AML-193 (cell line): ENCODE measurements at regions not wholly inside any gene's neighbourhood (a gene's known extent, or its start where the extent isn't known, plus 50 kb on each side); places are given as distances from the start of the nearest gene placed in this dataset.

Experiments
- DNase-seq, 2 experiments: peaks; one replicate each; lab custom pipeline; 2025; lab: John Stamatoyannopoulos, UW

DNA sequence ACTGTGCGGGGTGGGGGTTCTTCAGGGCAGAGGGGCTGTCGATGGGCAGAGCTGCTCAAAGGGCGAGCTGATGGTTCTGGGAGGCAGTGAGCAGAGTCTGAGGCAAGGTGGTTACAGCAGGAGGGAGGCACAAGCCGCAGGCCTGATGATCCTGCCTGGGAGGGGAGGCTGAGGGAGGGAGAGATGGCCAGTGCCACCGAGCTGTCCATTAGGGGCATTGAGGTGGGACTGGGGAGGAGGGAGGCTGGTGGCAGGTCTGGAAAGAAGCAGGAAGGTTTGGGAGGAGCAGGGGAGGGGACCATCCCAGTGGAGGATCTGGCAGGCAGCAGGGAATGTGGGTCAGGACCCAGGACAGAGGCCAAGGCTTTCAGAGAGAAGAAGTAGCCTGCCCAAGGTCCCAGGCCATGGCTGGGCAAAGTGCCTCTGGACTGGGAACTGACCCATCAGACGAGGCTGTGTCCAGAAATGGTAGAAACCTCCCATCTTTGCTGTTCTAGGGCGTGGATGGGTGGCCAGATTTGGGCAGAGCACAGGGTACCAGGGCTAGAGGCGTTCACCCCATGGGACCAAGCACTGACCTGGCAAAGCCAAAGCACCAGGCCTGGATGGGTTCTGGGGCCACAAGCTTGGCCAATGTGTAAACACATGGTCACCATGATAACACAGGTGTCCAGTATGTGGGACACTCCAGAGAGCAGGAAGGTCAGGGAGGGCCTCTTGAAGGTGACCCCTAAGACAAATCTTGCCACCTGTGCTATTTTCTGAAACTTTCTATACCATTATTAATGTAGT, 55.5 kb downstream of the INHBB start:
- no peak for DNase-seq

DNA sequence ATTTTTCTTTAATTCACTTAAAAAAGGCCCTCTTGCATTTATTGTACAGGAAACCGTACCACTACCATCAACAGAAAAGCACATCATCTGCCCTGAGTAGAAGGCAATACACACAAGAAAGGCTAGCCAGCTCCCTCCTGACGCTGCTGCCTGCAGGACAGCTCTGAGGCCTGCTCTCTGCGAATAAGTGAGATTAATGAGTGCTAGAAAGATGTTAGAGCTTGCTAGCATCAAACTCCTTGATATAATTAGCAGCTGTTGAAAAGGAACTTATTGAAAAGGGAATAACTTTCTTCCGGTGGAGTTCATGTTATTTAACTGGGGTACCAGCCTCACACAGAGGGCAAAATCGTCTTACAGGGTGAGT, 56.1 kb downstream of the INHBB start:
- DNase-seq = no peak

DNA sequence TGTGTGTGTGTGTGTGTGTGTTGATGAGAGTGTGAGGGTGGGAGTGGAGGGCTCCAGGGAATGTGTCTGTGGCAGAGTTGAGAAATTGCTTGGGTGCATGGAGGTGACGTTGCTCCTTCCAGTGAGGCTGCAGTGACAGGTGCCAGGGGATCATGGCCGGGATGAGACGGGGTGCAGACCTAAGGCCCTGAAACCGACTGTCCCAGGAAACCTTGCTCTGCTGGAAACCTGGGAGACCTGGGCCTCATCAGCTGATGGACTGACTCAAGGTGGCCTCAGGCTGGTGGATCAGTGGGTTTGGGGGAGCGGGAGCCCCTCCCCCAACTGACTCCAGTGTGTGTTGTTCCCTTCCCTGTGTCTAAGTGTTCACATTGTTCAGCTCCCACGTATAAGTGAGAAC, 56.6 kb downstream of the INHBB start:
- DNase-seq = no peak

DNA sequence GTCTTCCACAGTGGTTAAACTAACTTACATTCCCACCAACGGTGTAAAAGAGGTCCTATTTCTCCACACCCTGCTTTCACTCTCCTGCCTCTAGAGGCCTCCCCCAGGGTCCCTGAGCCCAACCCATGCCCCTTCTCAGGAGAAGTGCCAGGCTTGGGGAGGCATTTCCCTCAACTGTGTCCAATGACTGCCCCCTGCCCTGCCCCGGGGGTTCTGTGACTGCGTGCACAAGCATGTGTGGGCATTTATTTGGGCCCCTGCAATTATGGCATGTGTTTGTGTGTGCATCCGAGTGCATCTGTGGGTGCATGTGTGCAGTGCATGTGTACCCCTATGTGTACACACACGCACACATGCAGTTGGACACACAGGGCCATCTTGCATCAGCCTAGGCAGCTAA, 57.3 kb downstream of the INHBB start:
- no peak for DNase-seq

DNA sequence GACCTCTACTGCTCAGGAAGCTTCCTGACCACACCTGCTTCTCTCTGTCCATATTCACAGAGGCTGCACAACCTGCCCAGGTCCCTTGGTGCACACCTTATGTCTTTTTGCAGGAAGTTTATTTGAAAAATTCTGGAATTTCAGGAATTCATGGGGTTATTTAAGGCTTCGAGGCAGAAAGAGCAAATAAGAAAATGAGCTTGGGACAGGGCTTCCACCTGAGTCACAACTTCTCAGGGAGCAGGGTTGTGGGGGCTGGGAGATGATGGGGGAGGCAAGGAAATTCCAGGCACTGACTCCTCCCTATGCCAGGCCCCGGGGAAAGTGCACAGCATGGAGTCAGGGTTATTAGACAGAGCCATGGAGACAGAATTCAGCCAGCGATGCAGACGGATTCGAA, 57.7 kb downstream of the INHBB start:
- no peak for DNase-seq

DNA sequence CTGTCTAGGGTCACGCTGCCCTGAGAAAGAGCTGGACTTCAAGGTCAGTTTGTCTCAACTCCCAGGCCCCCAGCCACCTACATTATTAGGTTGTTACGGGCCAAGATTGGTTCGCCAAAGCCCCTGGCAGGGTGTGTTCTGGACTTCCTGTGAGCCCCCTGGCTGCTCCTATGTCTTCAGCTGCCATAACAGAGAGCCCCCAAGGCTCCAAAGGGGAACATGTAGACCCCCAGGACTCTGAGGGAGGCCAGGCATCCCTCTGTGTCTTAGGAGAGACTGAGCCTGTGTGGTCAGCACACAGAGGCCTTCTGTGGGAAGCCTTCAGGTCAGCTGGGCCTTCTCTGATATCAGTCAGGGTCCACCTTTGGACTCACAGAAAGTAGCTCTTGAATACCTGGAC, 58.3 kb downstream of the INHBB start:
- DNase-seq = no peak

DNA sequence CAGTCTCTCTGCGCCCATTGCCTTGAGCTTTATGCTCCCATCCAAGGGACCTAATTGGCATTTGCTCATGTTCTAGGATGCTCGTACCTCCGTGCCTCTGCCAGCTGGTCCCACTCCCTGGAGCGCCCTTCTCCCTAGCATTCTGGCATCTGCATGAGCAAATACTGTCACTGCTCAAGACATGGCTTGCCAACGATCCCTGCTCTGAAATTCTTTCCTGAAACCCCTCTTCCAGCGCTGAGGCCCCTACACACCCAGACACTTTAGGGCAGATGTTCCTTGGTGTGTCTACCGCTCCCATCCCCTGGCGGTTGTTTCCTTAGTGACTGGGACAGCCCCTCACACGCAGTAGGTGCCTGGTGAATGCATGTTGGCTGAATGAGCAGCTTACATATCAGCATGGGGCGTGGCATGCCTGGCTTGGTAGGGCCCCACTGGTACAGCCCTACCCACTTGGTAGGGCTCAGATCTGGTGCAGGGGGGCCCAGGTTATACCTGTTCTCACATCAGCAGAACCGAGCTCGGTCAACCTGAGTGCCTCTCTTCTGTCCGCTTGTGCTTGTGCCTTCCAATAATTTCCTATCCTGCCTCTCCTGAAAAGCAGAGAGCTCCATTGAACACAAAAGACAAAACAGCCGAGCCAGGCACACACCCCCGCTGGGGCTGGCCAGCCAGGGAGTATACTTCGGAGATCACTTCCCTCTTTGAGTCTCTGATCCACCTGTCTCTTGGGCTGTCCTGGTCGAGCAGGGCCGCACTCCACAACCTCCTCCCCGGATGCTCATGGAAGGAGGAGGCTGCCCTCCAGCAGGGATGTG, 59.2 kb downstream of the INHBB start:
- DNase-seq = no peak

DNA sequence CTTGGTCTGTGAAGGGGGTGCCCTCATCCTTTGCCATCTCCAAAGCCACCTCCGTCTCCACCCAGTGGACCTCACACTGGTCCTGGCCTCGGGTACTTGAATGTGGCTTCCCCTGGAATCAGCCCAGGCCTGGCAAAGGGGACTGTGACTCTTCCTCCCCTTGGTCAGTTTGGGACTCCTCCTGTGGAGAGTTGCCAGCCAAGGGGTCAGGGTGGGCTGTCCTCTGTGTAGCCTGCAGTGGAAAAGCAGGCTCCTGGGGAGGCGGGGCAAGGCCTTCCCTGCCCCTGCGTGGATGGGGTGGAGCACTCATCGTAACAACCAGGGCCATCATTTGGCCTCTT, 59.8 kb downstream of the INHBB start:
- DNase-seq = no peak

DNA sequence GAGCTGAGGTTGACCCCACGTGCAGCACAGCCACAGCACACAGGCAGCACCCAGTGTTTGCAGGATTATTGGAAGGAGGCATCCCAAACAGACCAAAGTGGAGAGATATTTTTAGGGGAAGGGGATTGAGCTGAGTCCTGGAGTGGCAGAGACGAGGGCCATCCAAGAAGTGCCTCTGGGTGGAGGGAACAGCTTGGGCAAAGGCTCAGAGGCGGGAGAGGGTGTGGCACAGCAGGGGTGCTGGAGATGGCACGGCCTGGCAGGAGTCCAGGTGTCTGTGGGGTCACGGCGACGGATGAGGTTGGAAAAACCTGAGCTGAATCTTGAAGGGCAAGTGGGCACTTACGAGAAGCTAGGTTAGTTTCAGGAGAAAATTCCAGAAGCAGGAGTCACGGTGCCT, 60.6 kb downstream of the INHBB start:
- no peak for DNase-seq

DNA sequence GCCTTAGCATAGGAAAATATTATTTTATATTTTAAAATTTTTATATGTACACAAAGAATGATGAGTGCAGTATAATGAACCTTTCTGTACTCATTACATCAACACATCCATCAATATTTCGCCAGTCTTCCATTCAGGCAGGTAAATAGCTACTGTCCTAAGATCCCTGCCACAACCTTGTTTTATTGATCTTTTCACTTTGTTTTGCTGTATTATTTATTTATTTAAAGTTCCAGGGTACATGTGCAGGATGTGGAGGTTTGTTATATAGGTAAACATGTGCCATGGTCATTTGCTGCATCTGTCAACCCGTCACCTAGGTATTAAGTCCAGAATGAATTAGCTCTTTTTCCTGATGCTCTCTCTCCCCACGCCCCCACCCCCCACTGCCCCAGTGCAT, 64.6 kb downstream of the INHBB start:
- no peak for DNase-seq

DNA sequence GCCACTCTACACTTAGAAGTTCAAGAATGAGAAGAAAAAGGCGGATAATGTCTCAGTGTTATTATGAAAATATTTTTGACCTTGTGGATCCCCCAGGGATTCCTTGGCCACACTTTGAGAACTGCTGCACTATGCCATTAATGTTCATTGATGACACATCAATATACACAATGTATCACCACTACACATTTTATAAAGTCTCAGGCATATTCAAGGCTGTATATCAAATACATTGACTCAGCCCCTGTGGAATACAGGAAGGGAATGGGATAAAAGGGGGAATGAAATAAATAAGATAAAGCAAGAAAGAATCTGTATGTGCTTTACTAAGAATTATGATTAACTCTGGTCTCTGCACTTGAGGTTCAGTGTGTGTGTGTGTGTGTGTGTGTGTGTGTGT, 69.1 kb downstream of the INHBB start:
- DNase-seq = no peak

DNA sequence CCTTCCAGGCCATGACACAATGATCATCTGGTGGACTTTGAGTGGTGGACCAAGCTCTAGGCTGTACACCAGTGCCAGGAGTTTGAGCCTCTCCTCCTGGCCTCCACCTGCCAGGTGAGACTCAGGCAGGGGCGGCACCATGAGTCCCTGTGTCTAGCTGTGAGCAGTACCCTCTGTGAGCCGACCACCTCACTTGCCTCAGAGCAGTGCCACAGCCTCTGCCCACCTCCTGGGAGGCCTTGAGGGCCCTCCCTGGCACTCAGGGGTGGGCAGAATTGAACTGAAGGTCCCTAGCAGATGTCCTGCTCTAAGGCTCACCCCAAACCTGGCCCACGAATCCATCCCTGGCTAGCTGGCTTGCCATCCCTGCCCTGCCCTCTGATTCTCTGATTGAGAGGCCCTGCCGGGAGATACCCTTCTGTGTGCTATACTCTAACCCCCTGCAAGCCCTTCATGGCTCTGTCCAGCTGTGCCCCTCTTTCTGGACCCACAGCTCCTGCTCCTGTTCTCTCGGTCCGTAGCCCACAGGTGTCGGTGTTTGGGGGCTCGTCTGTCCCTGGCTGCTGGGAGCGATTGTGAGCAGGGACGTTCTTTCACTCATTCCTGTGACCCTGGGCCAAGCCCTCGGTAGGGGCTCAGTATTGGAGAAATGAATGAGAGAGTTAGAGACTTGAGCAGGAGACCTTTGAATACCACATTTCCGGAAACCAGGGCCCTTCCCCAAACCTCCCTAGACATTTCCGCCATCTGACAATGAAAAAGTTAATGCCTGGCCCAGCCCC, 70.0 kb downstream of the INHBB start:
- no peak for DNase-seq

DNA sequence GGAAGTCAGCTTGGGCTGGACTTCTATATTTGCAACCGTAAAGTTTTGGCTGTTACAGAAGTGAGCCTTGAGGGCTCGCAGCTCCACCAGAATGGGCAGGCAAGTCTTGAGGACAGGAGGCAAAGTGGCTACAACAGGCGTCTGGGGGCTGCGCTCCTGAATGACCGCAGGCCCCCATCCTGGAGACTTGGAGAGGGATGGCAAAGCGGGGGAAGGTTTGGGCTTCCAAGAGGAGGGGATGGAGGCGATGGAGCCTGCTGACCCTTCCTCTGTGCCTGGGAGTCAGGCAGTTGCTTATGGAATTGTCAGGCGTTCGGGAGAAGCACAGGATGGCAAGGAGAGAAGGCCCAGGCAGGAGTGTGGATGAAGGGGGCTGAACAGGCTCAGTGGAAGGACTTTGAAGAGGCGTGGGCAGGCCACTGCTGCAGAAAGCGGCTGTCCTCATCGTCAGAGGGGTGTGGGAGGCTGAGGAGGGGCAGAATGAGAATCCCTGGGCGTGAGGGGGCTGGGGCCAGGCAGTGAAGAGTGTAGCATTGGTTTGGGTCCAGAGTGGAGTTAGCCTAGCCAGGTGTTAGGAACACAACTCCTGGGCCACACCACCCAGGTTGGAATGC, 72.3 kb downstream of the INHBB start:
- DNase-seq = no peak

DNA sequence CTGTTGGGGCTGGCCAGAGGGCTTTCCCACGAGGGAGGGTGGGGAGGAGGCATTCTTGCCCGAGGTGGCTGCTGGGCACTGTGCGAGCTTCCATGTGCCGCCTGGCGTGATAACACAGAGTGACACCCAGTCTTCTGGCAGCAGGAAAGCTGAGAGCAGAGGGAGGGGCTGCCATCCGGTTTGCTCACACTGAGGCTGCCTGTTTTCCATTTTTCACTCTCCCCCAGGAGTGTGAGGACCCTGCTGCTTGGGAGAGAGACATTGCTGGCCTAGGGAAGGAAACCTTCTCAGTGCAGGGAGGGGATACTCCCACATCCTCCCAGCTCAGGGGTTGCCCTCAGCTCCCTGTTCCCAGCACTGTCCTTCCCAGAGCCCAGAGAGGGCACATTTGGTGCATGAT, 73.1 kb downstream of the INHBB start:
- no peak for DNase-seq

DNA sequence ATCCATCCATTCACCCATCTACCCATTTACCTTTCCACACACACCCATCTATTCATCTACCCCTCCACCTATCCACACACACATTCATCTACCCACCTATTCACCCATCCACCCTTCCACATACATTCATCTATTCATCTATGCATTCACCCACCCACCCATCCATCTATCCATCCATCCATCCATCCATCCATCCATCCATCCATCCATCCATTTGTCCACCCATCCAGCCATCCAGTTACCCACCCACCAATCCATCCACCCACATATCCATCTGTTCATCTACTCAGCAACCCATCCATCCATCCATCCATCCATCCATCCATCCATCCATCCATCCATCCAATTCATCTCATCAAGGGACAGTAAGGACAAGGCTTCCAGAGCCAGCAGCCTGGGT, 74.0 kb downstream of the INHBB start:
- no peak for DNase-seq

DNA sequence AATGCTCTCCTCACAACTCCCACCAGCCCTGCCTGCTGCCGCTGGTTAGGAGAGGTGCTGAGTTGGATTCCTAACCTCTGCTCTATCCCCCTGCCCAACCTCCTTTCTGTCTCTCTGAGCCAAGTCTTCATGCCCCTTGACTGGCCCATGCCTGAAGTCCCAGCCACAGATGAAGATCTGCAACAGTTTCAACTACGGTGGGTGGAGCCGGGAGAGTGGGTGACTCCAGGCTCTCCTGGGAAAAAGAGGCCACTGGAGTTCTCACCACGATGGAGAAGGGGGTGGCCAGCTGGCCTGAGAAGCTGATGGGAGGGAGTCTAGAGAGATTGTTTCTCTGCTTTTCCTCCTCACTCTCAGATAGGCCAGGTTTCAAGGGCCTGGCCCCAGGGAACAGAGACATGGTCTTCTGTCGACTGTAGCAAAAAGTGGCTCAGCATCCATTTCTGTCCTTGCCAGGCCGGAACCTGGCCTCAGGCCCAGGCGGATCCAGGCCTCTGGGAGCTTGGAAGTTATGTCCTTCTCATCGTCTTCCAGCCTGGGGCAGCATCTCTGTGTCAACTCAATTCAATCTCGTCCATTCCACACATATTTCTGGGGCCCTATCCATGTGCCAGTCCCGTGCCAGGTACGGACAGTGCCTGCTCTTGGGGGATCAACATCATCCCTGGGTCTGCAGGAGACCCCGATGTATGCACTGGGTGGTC, 75.3 kb downstream of the INHBB start:
- DNase-seq = no peak

DNA sequence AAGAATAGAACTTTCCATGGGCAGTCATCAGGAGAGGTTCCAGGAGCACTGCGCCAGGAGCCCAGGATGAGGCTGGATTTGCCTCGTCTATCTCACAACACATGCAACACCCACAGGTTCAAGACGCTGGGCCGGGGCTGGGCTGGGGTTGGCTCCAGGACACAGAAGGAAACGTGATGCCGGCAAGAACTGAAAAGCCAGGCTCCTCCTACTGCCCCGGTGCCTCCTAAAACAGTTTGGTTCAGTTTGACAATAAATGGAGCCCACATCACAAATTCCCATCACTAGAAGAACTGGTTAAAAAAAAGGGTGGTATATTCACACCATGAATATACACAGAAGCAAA, 75.9 kb downstream of the INHBB start:
- no peak for DNase-seq

DNA sequence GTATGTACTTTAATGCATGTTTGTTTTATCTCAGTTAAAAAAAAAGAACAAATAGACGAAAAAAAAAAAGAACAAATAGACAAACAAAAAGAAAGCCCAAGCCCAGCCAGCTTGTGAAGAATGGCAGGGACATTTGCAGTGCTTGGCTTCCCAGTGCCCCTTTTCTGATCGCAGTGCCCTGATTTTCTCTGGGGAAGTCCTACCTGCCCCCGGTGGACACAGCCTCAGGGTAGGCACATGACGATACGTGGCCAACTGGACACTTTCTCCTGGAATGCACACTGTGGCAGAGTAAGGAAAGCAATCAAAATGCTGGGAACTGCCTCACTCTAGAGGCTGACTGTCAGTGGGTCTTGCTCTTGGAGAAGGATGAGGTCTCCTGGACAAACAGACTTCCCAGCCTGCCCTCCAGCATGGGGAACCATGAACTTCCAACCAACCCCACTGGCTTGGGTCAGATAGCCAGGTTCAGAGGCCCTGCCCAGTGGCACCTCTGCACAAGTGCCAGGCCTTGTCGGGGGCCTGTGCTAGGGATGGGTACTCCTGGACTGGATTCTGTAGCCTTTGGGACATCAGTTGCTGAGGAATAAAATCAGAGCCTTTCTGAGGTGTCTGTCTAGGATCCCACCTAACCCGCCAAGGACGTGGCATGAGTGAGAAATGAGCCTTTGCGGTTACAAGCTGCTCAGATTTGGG, 76.7 kb downstream of the INHBB start:
- no peak for DNase-seq

DNA sequence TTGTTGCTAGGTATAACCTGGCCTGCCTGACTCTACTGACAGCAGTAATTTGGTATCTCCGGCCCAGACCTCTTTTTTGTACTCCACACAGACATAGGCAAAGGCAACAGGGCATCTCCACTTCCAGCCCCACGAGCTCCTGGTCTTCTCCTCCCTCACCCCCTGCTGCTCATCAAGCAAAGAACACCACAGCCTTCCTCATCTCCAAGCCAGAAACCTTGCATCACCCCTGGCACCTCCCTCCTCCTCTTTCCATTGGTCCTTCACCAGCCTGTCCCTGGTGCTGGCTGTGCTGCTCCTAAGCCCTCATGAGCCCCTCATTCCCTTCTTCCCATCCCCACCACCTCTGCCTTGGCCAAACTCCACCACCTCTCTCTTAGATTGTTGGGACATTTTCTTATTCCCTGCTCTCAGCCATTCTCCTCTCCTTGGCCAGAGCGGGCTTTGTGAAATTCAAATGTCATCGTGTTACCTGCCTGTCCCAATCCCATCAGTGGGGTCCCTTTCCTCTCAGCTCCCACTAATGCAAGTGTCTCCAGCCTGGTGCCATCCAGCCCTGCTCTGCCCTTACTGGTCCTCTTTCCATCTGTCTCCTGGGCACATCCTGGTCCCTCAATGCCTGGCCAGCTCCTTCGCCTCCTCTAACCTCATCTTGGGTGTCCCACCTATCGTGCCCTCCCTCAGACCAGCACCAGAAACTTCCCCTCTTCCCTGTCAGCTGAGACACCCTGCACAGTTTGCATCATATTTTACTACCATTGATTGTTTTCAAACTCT, 77.4 kb downstream of the INHBB start:
- DNase-seq = no peak

DNA sequence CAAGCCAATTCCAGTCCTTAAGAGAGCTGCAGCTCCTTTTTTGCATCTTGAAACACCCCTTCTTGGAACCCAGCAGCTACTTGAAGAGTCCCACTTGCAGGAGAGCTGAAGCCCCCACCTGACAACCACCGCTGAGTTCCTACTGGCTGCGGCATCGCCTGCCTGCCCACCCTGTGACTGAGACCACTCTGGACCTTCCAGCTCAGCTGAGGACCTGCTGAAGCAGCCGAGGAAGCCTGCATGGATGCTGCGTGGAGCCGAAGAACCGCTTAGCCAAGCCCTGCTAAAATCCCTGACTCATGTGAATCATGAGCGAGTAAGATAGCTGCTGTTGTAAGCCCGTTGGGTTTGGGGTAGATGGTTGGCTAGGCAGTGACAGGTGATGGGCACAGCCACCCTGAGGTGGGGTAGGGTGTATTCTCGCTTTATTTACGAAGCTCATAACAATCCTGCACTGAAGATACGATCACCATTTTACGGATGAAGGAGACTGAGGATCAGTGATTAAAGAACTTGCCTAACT, 78.4 kb downstream of the INHBB start:
- no peak for DNase-seq
